ENCODE measurements at regions not wholly inside any gene's neighbourhood (a gene's known extent, or its start where the extent isn't known, plus 50 kb on each side); places are given as distances from the start of the nearest gene placed in this dataset.

DNA sequence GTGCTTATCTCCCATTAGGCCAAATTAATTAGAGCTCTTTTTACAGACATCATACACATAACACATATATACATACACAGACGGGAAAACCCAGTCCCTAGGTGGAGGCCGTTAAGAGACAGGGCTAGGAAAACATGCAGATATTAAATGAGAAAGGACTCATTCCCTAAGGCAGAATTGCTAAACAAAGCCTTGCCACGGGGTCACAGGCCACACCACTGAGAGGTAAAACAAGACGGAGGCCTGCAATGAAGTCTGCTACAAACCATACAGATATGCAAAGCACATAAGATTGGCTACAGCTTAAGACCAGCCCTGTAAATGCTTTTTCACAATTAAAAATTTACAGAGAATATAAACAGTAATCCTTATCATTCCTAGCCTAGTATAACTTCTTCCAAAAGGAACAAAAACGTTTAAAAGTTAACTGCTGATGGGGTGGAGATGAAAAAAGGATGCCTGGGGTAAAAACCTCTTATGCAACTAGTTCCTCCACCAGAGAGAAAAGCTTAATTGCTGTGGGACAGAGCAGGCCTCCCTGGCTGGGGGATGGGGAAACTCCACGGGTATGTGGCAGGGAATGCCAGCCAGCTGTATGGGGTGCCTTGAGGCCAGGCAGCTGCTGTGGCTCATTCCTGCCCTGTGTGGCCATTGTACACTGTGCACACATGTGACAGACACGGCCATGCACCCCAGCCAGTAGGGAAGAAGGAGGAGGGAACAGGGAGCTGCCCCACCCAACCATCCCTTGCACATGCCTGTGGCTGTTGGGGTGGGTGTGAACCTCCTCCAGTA, 481.4 kb upstream of the LMCD1 start:
- TF ChIP-seq, protein P1, sequence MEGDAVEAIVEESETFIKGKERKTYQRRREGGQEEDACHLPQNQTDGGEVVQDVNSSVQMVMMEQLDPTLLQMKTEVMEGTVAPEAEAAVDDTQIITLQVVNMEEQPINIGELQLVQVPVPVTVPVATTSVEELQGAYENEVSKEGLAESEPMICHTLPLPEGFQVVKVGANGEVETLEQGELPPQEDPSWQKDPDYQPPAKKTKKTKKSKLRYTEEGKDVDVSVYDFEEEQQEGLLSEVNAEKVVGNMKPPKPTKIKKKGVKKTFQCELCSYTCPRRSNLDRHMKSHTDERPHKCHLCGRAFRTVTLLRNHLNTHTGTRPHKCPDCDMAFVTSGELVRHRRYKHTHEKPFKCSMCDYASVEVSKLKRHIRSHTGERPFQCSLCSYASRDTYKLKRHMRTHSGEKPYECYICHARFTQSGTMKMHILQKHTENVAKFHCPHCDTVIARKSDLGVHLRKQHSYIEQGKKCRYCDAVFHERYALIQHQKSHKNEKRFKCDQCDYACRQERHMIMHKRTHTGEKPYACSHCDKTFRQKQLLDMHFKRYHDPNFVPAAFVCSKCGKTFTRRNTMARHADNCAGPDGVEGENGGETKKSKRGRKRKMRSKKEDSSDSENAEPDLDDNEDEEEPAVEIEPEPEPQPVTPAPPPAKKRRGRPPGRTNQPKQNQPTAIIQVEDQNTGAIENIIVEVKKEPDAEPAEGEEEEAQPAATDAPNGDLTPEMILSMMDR (IDR thresholded peaks at IDR 0.05; ENCODE audit: insufficient read depth, low read length) = no peak
- TF ChIP-seq, protein P2, sequence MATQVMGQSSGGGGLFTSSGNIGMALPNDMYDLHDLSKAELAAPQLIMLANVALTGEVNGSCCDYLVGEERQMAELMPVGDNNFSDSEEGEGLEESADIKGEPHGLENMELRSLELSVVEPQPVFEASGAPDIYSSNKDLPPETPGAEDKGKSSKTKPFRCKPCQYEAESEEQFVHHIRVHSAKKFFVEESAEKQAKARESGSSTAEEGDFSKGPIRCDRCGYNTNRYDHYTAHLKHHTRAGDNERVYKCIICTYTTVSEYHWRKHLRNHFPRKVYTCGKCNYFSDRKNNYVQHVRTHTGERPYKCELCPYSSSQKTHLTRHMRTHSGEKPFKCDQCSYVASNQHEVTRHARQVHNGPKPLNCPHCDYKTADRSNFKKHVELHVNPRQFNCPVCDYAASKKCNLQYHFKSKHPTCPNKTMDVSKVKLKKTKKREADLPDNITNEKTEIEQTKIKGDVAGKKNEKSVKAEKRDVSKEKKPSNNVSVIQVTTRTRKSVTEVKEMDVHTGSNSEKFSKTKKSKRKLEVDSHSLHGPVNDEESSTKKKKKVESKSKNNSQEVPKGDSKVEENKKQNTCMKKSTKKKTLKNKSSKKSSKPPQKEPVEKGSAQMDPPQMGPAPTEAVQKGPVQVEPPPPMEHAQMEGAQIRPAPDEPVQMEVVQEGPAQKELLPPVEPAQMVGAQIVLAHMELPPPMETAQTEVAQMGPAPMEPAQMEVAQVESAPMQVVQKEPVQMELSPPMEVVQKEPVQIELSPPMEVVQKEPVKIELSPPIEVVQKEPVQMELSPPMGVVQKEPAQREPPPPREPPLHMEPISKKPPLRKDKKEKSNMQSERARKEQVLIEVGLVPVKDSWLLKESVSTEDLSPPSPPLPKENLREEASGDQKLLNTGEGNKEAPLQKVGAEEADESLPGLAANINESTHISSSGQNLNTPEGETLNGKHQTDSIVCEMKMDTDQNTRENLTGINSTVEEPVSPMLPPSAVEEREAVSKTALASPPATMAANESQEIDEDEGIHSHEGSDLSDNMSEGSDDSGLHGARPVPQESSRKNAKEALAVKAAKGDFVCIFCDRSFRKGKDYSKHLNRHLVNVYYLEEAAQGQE (IDR thresholded peaks at IDR 0.05; ENCODE audit: insufficient replicate concordance, low read depth) = no peak
- no peak for TF ChIP-seq SPI1 (IDR thresholded peaks at IDR 0.05; ENCODE audit: borderline replicate concordance, low read depth)
- TF ChIP-seq POLR2AphosphoS5 (IDR thresholded peaks at IDR 0.05; ENCODE audit: low read depth) = no peak
- no peak for TF ChIP-seq GABPA (IDR thresholded peaks at IDR 0.05; ENCODE audit: low read depth)

All from HL-60 (cell line).